CD8-positive, alpha-beta memory T cell (primary cell): ENCODE measurements at regions not wholly inside any gene's neighbourhood (a gene's known extent, or its start where the extent isn't known, plus 50 kb on each side); places are given as distances from the start of the nearest gene placed in this dataset.
A peak's percentile ranks its signal among the peaks of the same experiment; 100 is the strongest.
"Not testable (repeated sequence)": the region's sequence is repeated elsewhere in the genome, so short reads cannot be mapped to it uniquely, and the experiment has no call there.

Experiments
- CTCF ChIA-PET: fragments of 350-600 bp; sonication (Branson Sonifier 250); formaldehyde crosslinking; loops from one replicate; lab custom pipeline; 2021; ENCODE audit warnings: antibody characterized with exemption; lab: Charles Lee
- POLR2A ChIA-PET: fragments of 350-600 bp; sonication (Branson Sonifier 250); formaldehyde crosslinking; loops from one replicate; lab custom pipeline; 2021; ENCODE audit warnings: antibody characterized with exemption; lab: Charles Lee
- DNase-seq, 5 donors: peaks; one replicate each; pipeline versions ENCODE4 v3.0.0 to v3.0.0-alpha.2; 2020 to 2022; ENCODE audit warnings: mixed read lengths in 1 of 5
- H3K27ac ChIP-seq: one replicate; pipeline ENCODE4 v1.7.0; 2013; ENCODE audit warnings: low read depth, mild to moderate bottlenecking, low read length, moderate library complexity
- H3K27me3 ChIP-seq: 2 replicates; pipeline ENCODE4 v1.7.0; 2013; ENCODE audit warnings: low read length, mild to moderate bottlenecking; ENCODE audit not compliant: insufficient read depth, poor library complexity, severe bottlenecking
- H3K36me3 ChIP-seq: 2 replicates; pipeline ENCODE4 v1.7.0; 2013; ENCODE audit warnings: mild to moderate bottlenecking, low read length, moderate library complexity; ENCODE audit not compliant: insufficient read depth
- H3K4me1 ChIP-seq: 2 replicates; pipeline ENCODE4 v1.7.0; 2013; ENCODE audit warnings: mild to moderate bottlenecking, low read length, moderate library complexity; ENCODE audit not compliant: insufficient read depth
- H3K4me3 ChIP-seq: 2 replicates; pipeline ENCODE4 v1.7.0; 2013; ENCODE audit warnings: mild to moderate bottlenecking, low read length
- H3K9me3 ChIP-seq: 2 replicates; pipeline ENCODE4 v1.7.0; 2013; ENCODE audit warnings: mild to moderate bottlenecking, low read length
- H3K27ac Mint-ChIP-seq, 8 donors: one replicate each; pipeline ENCODE4 v1.8.0; 2020 to 2021; ENCODE audit warnings: mixed read lengths in 8 of 8, mild to moderate bottlenecking in 6 of 8, inconsistent platforms in 3 of 8, moderate library complexity in 3 of 8
- H3K27me3 Mint-ChIP-seq, 2 donors: one replicate each; pipeline ENCODE4 v1.8.0; 2020 to 2021; ENCODE audit warnings: mixed read lengths in 2 of 2, mild to moderate bottlenecking in 1 of 2, moderate library complexity in 1 of 2
- H3K36me3 Mint-ChIP-seq, 3 donors: one replicate each; pipeline ENCODE4 v1.8.0; 2020 to 2021; ENCODE audit warnings: mixed read lengths in 3 of 3, inconsistent platforms in 1 of 3, mild to moderate bottlenecking in 1 of 3
- H3K4me1 Mint-ChIP-seq, 3 donors: one replicate each; pipeline ENCODE4 v1.8.0; 2020 to 2021; ENCODE audit warnings: mixed read lengths in 3 of 3, inconsistent platforms in 1 of 3, mild to moderate bottlenecking in 1 of 3
- H3K4me3 Mint-ChIP-seq, 7 donors: one replicate each; pipeline ENCODE4 v1.8.0; 2020 to 2021; ENCODE audit warnings: mixed read lengths in 7 of 7, mild to moderate bottlenecking in 6 of 7, moderate library complexity in 4 of 7, inconsistent platforms in 2 of 7
- H3K9me3 Mint-ChIP-seq, 5 donors: one replicate each; pipeline ENCODE4 v1.8.0; 2020 to 2022; ENCODE audit warnings: mixed read lengths in 5 of 5, mild to moderate bottlenecking in 3 of 5, moderate library complexity in 2 of 5, inconsistent platforms in 1 of 5

GRCh38 chr2:183752571-183752970 lies 628.3 kb downstream of the NUP35 start:
- H3K27me3 ChIP-seq, result no peaks in the 10 kb centered on the region
- no peak overlapping the region for H3K27ac ChIP-seq
- POLR2A ChIA-PET, result no interaction called here
- no peak overlapping the region for H3K27ac Mint-ChIP-seq
- H3K9me3 ChIP-seq, result no peaks in the 10 kb centered on the region
- peaks cover 0 to 32% (median 7%) of the 10 kb centered on the region in 5 donors for H3K9me3 Mint-ChIP-seq
- no peaks in the 10 kb centered on the region for H3K4me1 Mint-ChIP-seq
- no peaks in the 10 kb centered on the region for H3K36me3 ChIP-seq
- no peak overlapping the region for H3K4me3 ChIP-seq
- H3K27me3 Mint-ChIP-seq, result no peaks in the 10 kb centered on the region
- no peaks in the 10 kb centered on the region for H3K36me3 Mint-ChIP-seq
- CTCF ChIA-PET, result no interaction called here
- DNase-seq, result no peak
- no peak overlapping the region for H3K4me3 Mint-ChIP-seq
- no peaks in the 10 kb centered on the region for H3K4me1 ChIP-seq

GRCh38 chr2:183759033-183759432 lies 634.8 kb downstream of the NUP35 start:
- Histone ChIP-seq H3K4me1 (no peaks in the 10 kb centered on the region), H3K9me3 (no peaks in the 10 kb centered on the region), H3K4me3 (no peak overlapping the region), H3K27me3 (no peaks in the 10 kb centered on the region), H3K27ac (no peak overlapping the region), H3K36me3 (no peaks in the 10 kb centered on the region)
- H3K9me3 Mint-ChIP-seq, result peaks cover 0 to 28% (median 4%) of the 10 kb centered on the region in 5 donors
- no peak overlapping the region for H3K4me3 Mint-ChIP-seq
- POLR2A ChIA-PET, result no interaction called here
- H3K4me1 Mint-ChIP-seq, result no peaks in the 10 kb centered on the region
- CTCF ChIA-PET, result no interaction called here
- H3K36me3 Mint-ChIP-seq, result no peaks in the 10 kb centered on the region
- no peak for DNase-seq
- H3K27me3 Mint-ChIP-seq, result no peaks in the 10 kb centered on the region
- no peak overlapping the region for H3K27ac Mint-ChIP-seq

DNA sequence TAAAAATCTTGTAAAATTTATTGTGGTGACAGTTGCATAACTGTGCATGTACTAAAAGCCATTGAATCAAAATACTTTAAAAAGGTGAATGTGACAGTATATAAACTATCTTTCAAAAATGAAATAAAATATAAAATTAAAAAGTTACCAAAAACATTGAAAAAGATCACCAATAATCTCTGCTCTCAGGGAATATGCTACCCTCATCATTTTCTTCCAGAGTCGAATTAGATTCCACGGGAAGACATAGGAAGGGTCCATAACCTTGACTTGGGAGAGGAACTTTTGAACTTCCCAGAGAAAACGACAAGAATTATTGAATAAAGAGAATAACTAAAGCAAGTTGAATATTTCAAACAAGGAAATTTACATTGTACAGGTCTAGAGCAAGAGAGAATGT lies 649.5 kb downstream of the NUP35 start:
- Mint-ChIP-seq H3K4me1 (no peaks in the 10 kb centered on the region), H3K27ac (no peak overlapping the region), H3K4me3 (no peak overlapping the region), H3K36me3 (no peaks in the 10 kb centered on the region), H3K9me3 (peaks cover 3 to 18% (median 9%) of the 10 kb centered on the region in 5 donors), H3K27me3 (no peaks in the 10 kb centered on the region)
- no peak overlapping the region for H3K27ac ChIP-seq
- H3K27me3 ChIP-seq, result no peaks in the 10 kb centered on the region
- POLR2A ChIA-PET, result no interaction called here
- DNase-seq, result no peak
- H3K36me3 ChIP-seq, result no peaks in the 10 kb centered on the region
- CTCF ChIA-PET, result no interaction called here
- H3K9me3 ChIP-seq, result no peaks in the 10 kb centered on the region
- H3K4me3 ChIP-seq, result no peak overlapping the region
- no peaks in the 10 kb centered on the region for H3K4me1 ChIP-seq

DNA sequence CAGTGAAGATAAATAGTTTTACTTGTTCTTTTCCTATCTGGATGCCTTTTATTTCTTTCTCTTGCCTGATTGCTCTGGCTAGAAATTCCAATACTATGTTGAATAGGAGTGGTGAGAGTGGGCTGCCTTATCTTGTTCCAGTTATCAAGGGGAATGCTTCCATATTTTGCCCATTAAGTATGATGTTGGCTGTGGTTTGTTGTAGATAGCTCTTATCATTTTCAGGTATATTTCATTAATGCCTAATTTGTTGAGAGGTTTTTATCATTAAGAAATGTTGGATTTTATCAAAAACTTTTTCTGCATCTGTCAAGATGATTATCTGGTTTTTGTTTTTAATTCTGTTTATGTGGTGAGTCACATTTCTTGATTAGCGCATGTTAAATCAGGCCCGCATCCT lies 655.8 kb downstream of the NUP35 start:
- Histone ChIP-seq H3K27ac (no peak overlapping the region), H3K36me3 (no peaks in the 10 kb centered on the region), H3K9me3 (no peaks in the 10 kb centered on the region), H3K27me3 (no peaks in the 10 kb centered on the region), H3K4me3 (no peak overlapping the region), H3K4me1 (no peaks in the 10 kb centered on the region)
- no peaks in the 10 kb centered on the region for H3K36me3 Mint-ChIP-seq
- no peak overlapping the region for H3K4me3 Mint-ChIP-seq
- ChIA-PET POLR2A (no interaction called here), CTCF (no interaction called here)
- no peaks in the 10 kb centered on the region for H3K27me3 Mint-ChIP-seq
- no peak overlapping the region for H3K27ac Mint-ChIP-seq
- H3K9me3 Mint-ChIP-seq, result peaks cover 2 to 11% (median 9%) of the 10 kb centered on the region in 5 donors
- DNase-seq, result no peak
- no peaks in the 10 kb centered on the region for H3K4me1 Mint-ChIP-seq

- H3K27me3 ChIP-seq, result no peaks in the 10 kb centered on the region
- Mint-ChIP-seq H3K27ac (no peak overlapping the region), H3K36me3 (no peaks in the 10 kb centered on the region), H3K4me1 (no peaks in the 10 kb centered on the region), H3K9me3 (peaks cover 0 to 11% (median 7%) of the 10 kb centered on the region in 5 donors), H3K4me3 (no peak overlapping the region), H3K27me3 (no peaks in the 10 kb centered on the region)
- no peak for DNase-seq
- ChIA-PET CTCF (no interaction called here), POLR2A (no interaction called here)
- no peaks in the 10 kb centered on the region for H3K4me1 ChIP-seq
- H3K36me3 ChIP-seq, result no peaks in the 10 kb centered on the region
- H3K4me3 ChIP-seq, result no peak overlapping the region
- no peaks in the 10 kb centered on the region for H3K9me3 ChIP-seq
- H3K27ac ChIP-seq, result no peak overlapping the region
These were observed 658.2 kb downstream of the NUP35 start for GRCh38 chr2:183782436-183782835.

DNA sequence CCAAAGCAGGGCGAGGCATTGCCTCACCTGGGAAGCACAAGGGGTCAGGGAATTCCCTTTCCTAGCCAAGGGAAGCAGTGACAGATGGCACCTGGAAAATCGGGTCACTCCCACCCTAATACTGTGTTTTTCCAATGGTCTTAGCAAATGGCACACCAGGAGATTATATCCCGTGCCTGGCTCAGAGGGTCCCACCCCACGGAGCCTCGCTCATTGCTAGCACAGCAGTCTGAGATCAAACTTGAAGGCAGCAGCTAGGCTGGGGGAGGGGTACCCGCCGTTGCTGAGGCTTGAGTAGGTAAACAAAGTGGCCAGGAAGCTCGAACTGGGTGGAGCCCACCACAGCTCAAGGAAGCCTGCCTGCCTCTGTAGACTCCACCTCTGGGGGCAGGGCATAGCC lies 664.6 kb downstream of the NUP35 start:
- POLR2A ChIA-PET, H3K4me3 Mint-ChIP-seq, H3K27ac ChIP-seq, DNase-seq, H3K27ac Mint-ChIP-seq, H3K36me3 Mint-ChIP-seq, H3K4me1 Mint-ChIP-seq, H3K27me3 ChIP-seq, H3K27me3 Mint-ChIP-seq, H3K4me1 ChIP-seq, CTCF ChIA-PET, H3K4me3 ChIP-seq, H3K9me3 ChIP-seq, H3K36me3 ChIP-seq: not testable (repeated sequence)
- H3K9me3 Mint-ChIP-seq, result peaks cover 2 to 18% (median 10%) of the 10 kb centered on the region in 5 donors

DNA sequence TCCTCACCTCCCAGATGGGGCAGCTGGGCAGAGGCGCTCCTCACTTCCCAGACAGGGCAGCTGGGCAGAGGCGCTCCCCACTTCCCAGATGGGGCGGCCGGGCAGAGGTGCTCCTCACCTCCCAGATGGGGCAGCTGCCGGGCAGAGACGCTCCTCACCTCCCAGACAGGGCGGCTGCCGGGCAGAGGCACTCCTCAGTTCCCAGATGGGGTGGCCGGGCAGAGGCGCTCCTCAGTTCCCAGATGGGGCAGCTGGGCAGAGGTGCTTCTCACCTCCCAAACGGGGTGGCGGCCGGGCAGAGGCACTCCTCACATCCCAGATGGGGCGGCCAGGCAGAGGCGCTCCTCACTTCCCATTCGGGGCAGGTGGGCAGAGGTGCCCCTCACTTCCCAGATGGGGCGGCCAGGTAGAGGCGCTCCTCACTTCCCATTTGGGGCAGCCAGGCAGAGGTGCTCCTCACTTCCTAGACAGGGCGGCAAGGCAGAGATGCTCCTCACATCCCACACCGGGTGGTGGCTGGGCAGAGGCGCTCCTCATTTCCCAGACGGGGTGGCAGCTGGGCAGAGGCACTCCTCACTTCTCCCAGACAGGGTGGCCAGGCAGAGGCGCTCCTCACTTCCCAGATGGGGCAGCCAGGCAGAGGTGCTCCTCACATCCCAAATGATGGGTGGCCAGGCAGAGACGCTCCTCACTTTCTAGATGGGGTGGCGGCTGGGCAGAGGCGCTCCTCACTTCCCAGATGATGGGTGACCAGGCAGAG lies 668.1 kb downstream of the NUP35 start:
- CTCF ChIA-PET, H3K4me1 Mint-ChIP-seq, H3K36me3 Mint-ChIP-seq, H3K4me3 ChIP-seq, H3K27me3 ChIP-seq, H3K4me3 Mint-ChIP-seq, H3K27ac Mint-ChIP-seq, H3K27ac ChIP-seq, POLR2A ChIA-PET, H3K36me3 ChIP-seq, H3K27me3 Mint-ChIP-seq, H3K9me3 ChIP-seq, H3K4me1 ChIP-seq: not testable (repeated sequence)
- H3K9me3 Mint-ChIP-seq, result peaks cover 2 to 25% (median 10%) of the 10 kb centered on the region in 5 donors
- peak in 1 of 5 donors; percentile 44 for DNase-seq

DNA sequence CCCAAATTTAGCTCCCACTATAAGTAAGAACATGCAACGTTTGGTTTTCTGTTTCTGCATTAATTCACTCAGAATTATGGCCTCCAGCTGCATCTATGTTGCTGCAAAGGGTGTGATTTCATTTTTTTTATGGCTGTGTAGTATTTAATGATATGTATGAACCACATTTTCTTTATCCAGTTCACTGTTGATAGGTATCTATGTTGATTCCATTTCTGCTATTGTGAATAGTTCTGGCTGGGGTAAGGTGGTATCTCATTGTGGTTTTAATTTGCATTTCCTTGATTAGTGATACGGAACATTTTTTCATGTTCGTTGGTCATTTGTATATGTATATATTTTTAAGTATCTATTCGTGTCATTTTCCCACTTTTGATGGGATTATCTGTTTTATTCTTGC lies 674.3 kb downstream of the NUP35 start:
- H3K4me1 ChIP-seq, result no peaks in the 10 kb centered on the region
- ChIA-PET CTCF (no interaction called here), POLR2A (no interaction called here)
- H3K36me3 ChIP-seq, result no peaks in the 10 kb centered on the region
- Mint-ChIP-seq H3K4me1 (no peaks in the 10 kb centered on the region), H3K36me3 (peaks cover 0 to 2% (median 0%) of the 10 kb centered on the region in 3 donors), H3K27me3 (no peaks in the 10 kb centered on the region), H3K4me3 (no peak overlapping the region), H3K27ac (no peak overlapping the region), H3K9me3 (peaks cover 6 to 27% (median 10%) of the 10 kb centered on the region in 5 donors)
- no peak overlapping the region for H3K27ac ChIP-seq
- H3K9me3 ChIP-seq, result no peaks in the 10 kb centered on the region
- DNase-seq, result no peak
- H3K4me3 ChIP-seq, result no peak overlapping the region
- H3K27me3 ChIP-seq, result no peaks in the 10 kb centered on the region
